ENCODE measurements at regions not wholly inside any gene's neighbourhood (a gene's known extent, or its start where the extent isn't known, plus 50 kb on each side); places are given as distances from the start of the nearest gene placed in this dataset.

- Histone ChIP-seq H3K23me2 (ENCODE audit: low read depth, low read length) (no peaks in the 10 kb centered on the region), H2AFZ (ENCODE audit: low read length) (no peak overlapping the region), H4K20me1 (replicated peaks in 1 of 2; ENCODE audit: control insufficient read depth in 1 of 2, insufficient read depth in 2 of 2, low read length in 2 of 2) (no peaks in the 10 kb centered on the region), H2AK5ac (ENCODE audit: low read depth, low read length) (no peak overlapping the region), H3K79me2 (ENCODE audit: control insufficient read depth in 1 of 2, insufficient read depth in 2 of 2, low read length in 2 of 2) (no peaks in the 10 kb centered on the region), H3K79me1 (ENCODE audit: low read depth, low read length) (no peaks in the 10 kb centered on the region), H3K56ac (replicated peaks; ENCODE audit: insufficient read length, low read depth, low read length) (no peak overlapping the region), H3K9me3 (ENCODE audit: insufficient read depth in 2 of 2, low read depth in 1 of 2, low read length in 1 of 2) (peaks cover 4 to 6% of the 10 kb centered on the region in 2 experiments; a peak in 3 of 4 replicates), H3K36me3 (ENCODE audit: control insufficient read depth in 2 of 4, insufficient read depth in 4 of 4, low read length in 3 of 4) (no peaks in the 10 kb centered on the region), H2BK12ac (ENCODE audit: low read depth, low read length) (no peak overlapping the region), H3K18ac (ENCODE audit: extremely low read depth, low read length) (no peak overlapping the region), H3K4me2 (ENCODE audit: insufficient read depth in 1 of 2, low read depth in 2 of 2, low read length in 2 of 2) (no peak overlapping the region), H3K4me3 (ENCODE audit: extremely low read depth in 1 of 4, insufficient read depth in 2 of 4, low read depth in 3 of 4, low read length in 4 of 4) (no peak overlapping the region), H2BK15ac (ENCODE audit: low read length) (no peak overlapping the region), H3K4me1 (replicated peaks in 1 of 4; ENCODE audit: control insufficient read depth in 3 of 4, insufficient read depth in 4 of 4, low read length in 3 of 4) (no peaks in the 10 kb centered on the region), H3K27ac (ENCODE audit: low read depth, low read length) (no peak overlapping the region), H3K9ac (replicated peaks in 1 of 4; ENCODE audit: extremely low read depth in 1 of 4, low read depth in 3 of 4, low read length in 3 of 4) (no peak overlapping the region), H2BK20ac (ENCODE audit: low read length) (no peak overlapping the region), H2BK120ac (replicated peaks; ENCODE audit: low read depth, low read length) (no peak overlapping the region), H3K4ac (replicated peaks; ENCODE audit: insufficient read length, low read depth, low read length) (no peak overlapping the region), H4K8ac (ENCODE audit: extremely low read depth, insufficient read depth, low read length) (no peak overlapping the region), H4K91ac (replicated peaks; ENCODE audit: insufficient read length, low read length) (no peak overlapping the region), H3K14ac (ENCODE audit: insufficient read length) (no peak overlapping the region), H3K27me3 (replicated peaks in 1 of 4; ENCODE audit: control insufficient read depth in 3 of 4, extremely low read depth in 1 of 4, insufficient read depth in 3 of 4, low read length in 3 of 4) (no peaks in the 10 kb centered on the region), H2BK5ac (ENCODE audit: low read depth, low read length) (no peak overlapping the region), H4K5ac (ENCODE audit: insufficient read length, low read depth, low read length) (no peak overlapping the region), H3K23ac (ENCODE audit: insufficient read length) (no peak overlapping the region)
- no peak for TF ChIP-seq TBP (IDR thresholded peaks at IDR 0.05; ENCODE audit: low read depth, low read length)
- no peak for TF ChIP-seq ASH2L (IDR thresholded peaks at IDR 0.05; ENCODE audit: low read length)
- no peak for TF ChIP-seq RFX5 (IDR thresholded peaks at IDR 0.05; ENCODE audit: borderline replicate concordance, low read depth, low read length)
- no peak for TF ChIP-seq SIRT6 (IDR thresholded peaks at IDR 0.05; ENCODE audit: low read length)
- ChIA-PET CTCF (ENCODE audit: partially characterized antibody) (no interaction called here), POLR2A (ENCODE audit: partially characterized antibody) (no interaction called here)
- FAIRE-seq: no peak
- WGBS, 2 experiments (ENCODE audit: extremely low coverage in 1 of 2, insufficient coverage in 1 of 2, insufficient read length in 1 of 2, insufficient replicate concordance in 2 of 2, low coverage in 1 of 2, low lambda C conversion rate in 2 of 2, missing lambda C conversion rate in 1 of 2): 90% methylated on average over 2 of the region's 2 CpGs; no CpG with 5 or more reads in 1 of the 2 experiments
- DNase-seq (ENCODE audit: low read depth in 1 of 2, low spot score in 2 of 2): no peak
These were observed 130.4 kb downstream of the KCNE4 start for GRCh38 chr2:223182356-223182755.

Measured in H1 (cell line).